AG09309 (cell line): ENCODE measurements at regions not wholly inside any gene's neighbourhood (a gene's known extent, or its start where the extent isn't known, plus 50 kb on each side); places are given as distances from the start of the nearest gene placed in this dataset.

Source experiments
- DNase-seq: peaks from one replicate; pipeline ENCODE4 v3.0.0-alpha.2; 2010; ENCODE audit warnings: low read depth
- H3K4me3 ChIP-seq: 2 replicates; pipeline ENCODE4 v1.5.1; 2011; ENCODE audit warnings: mild to moderate bottlenecking, low read depth, low read length, moderate library complexity; ENCODE audit not compliant: control insufficient read depth
- TF ChIP-seq, protein P1 (sequence below): IDR thresholded peaks from 2 replicates; pipeline ENCODE4 v1.5.1; 2011; ENCODE audit warnings: mild to moderate bottlenecking, low read depth, low read length, inconsistent platforms; ENCODE audit not compliant: insufficient read depth, control insufficient read depth; ENCODE audit errors: missing control alignments

DNA sequence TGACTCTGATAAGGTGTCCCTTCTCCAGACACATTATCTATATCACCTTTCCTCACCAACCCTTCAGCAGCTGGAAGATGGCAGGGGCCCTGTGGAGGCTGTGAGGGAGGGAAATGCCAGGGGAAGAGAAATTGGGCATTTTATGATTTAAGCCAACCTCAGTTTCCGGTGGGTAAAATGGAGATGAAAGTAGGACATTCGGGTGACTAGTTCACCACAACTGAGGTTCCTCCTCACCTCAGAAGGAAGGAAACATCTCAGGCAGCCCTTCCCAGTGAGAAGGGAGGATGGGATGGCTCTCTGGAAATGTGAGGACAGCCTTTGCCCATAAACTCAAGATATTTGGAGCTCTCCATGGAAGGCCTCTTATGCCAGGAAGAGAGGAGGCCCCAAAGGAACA, 251.5 kb downstream of the MID1IP1 start:
- TF ChIP-seq, protein P1, sequence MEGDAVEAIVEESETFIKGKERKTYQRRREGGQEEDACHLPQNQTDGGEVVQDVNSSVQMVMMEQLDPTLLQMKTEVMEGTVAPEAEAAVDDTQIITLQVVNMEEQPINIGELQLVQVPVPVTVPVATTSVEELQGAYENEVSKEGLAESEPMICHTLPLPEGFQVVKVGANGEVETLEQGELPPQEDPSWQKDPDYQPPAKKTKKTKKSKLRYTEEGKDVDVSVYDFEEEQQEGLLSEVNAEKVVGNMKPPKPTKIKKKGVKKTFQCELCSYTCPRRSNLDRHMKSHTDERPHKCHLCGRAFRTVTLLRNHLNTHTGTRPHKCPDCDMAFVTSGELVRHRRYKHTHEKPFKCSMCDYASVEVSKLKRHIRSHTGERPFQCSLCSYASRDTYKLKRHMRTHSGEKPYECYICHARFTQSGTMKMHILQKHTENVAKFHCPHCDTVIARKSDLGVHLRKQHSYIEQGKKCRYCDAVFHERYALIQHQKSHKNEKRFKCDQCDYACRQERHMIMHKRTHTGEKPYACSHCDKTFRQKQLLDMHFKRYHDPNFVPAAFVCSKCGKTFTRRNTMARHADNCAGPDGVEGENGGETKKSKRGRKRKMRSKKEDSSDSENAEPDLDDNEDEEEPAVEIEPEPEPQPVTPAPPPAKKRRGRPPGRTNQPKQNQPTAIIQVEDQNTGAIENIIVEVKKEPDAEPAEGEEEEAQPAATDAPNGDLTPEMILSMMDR, result no peak
- DNase-seq, result no peak
- no peak overlapping the region for H3K4me3 ChIP-seq

DNA sequence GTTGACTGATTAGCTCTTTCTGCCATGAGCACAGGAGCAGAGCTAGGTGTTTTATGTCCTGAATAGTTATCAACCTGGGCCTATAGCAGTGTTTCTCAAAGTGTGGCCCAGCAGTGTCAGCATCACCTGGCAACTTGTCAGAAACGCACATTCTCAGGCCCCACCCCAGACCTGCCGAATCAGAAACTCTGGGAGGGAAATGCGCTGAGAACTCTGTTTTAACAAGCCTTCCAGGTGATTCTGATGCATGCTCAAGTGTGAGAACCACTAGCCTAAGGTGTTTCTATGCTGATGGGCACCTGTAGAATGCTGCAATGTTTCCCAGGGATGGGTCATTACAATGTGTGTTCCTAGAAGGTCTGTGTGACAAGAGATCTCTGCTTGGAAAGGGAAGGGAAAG, 257.5 kb downstream of the MID1IP1 start:
- H3K4me3 ChIP-seq, result no peak overlapping the region
- no peak for DNase-seq
- TF ChIP-seq, protein P1, result no peak

DNA sequence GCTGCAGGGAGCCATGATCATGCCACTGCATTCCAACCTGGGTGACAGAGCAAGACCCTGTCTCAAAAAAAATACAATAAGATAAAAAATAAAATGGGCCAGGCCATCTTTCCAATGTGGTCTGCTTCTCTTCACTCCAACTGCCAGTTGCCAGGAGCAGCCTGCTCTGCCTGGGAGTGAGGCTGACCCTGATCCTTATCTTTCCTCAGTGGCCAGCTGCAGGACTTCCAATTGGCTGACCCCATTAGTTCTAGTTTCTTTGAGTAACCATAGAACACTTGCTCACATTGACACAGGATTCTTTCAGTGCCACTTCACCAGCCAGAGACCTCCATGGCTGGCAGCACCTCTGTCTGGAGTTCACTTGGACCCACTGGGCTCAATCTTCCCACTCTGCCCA, 258.6 kb downstream of the MID1IP1 start:
- TF ChIP-seq, protein P1, result no peak
- H3K4me3 ChIP-seq, result no peak overlapping the region
- no peak for DNase-seq

DNA sequence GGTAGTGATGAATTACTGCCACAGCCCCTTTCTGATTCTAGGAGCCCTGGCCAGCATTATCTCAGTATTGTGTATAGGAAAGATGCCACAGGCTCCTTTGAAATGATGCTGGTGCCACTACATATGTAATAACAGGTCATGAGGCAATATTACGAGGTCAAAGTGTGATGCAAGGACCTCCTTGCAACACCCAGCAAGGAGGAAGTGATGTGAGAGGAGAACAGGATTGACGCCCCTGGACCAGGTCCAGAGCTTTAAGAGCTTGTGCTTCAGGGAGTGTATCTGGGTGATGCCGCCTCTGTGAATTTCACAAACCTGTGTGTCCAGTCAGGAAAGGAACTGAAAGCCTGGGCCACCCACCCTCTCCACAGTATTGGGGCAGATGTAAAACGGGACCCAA, 261.8 kb downstream of the MID1IP1 start:
- H3K4me3 ChIP-seq, result no peak overlapping the region
- DNase-seq, result no peak
- TF ChIP-seq, protein P1, result no peak

DNA sequence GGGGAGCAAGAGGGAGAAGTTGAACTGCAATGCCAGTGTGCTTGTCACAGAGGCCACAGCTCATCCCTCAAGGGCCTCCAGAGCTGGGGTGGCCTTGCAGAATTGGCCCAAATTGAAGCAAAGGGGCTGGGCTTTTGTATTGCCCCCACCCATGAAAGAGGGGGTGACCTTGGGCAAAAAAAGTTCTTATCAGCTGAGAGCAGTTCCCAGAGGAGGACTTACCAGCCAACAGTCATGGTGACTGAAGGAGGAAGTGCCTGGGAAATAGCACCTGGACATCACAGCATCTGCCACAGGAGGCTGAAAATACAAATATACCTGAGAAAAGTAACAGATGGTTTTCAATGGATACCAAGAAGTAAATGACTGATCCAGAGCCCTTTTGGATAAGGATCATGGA, 262.4 kb downstream of the MID1IP1 start:
- no peak overlapping the region for H3K4me3 ChIP-seq
- no peak for DNase-seq
- TF ChIP-seq, protein P1, result no peak

DNA sequence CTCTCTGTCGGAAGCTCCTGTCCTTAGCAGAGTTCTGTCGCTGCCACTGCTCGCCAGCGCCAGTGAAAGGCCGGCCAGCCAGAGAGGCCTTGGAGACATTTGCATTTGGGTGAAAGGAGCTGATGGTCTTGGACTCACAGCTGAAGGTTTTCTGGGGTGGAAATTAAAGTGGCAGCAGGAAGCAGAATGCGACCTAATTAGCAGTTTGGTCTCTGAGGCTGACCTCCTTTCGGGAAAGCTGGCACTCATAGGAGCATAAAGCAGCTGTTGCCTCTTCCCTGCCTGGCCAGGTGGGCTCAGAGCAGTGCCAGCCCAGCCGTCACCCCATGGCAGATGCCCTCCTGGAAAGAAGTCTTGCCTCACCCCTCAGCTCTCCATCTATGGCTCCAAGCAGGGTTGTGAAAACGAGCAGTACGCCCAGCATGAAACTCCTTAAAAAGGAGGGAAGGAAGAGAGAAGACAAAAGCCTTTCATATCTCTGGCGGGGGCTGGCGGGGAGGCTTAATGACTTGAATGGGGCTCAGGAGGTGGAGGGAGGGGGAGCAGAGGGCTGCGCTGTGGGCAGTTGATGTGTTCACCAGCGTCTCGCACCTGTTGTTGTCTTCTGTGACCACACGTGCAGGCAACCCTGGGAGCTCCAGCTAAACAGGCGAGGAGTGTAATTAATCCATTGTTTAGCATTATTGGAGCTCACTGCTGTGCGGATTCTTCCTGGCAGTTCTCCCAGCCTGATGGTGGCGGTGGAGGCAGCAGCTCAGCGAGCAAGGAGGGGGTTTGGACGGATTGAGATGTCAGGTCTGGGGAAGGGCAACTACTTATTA, 264.0 kb downstream of the MID1IP1 start:
- TF ChIP-seq, protein P1, result no peak
- DNase-seq, result no peak
- H3K4me3 ChIP-seq, result no peak overlapping the region
